ENCODE measurements at regions not wholly inside any gene's neighbourhood (a gene's known extent, or its start where the extent isn't known, plus 50 kb on each side); places are given as distances from the start of the nearest gene placed in this dataset.
"Not testable (repeated sequence)": the region's sequence is repeated elsewhere in the genome, so short reads cannot be mapped to it uniquely, and the experiment has no call there.

GRCh38 chr4:81326581-81326980 is 111.6 kb upstream of the PRKG2 start:
- no peak for ATAC-seq
- intact Hi-C loops (cut with micrococcal nuclease), result no loop called here

GRCh38 chr4:81324594-81324993 is 109.6 kb upstream of the PRKG2 start:
- DNase-seq; intact Hi-C loops (cut with micrococcal nuclease); ATAC-seq: not testable (repeated sequence)

More at GRCh38 chr4:81326581-81326980, 111.6 kb upstream of the PRKG2 start:
- DNase-seq, result no peak

GRCh38 chr4:81319657-81320056 is 104.6 kb upstream of the PRKG2 start:
- DNase-seq (no peak), ATAC-seq (no peak)
- intact Hi-C loops (cut with micrococcal nuclease), result no loop called here

- ATAC-seq, result peak; percentile 34
- intact Hi-C loops (cut with micrococcal nuclease), result no loop called here
- DNase-seq, result no peak
These were observed 100.0 kb upstream of the PRKG2 start for GRCh38 chr4:81314897-81315470.

- peak; percentile 78 for ATAC-seq
- intact Hi-C loops (cut with micrococcal nuclease), result no loop called here
- peak; percentile 26 for DNase-seq
These were observed 99.3 kb upstream of the PRKG2 start for GRCh38 chr4:81314196-81314896.

GRCh38 chr4:81307991-81308390 is 93.0 kb upstream of the PRKG2 start:
- no peak for ATAC-seq
- intact Hi-C loops (cut with micrococcal nuclease), result no loop called here
- DNase-seq, result no peak

GRCh38 chr4:81304871-81305270 is 89.8 kb upstream of the PRKG2 start:
- DNase-seq (no peak), ATAC-seq (no peak)
- intact Hi-C loops (cut with micrococcal nuclease), result no loop called here

- not testable (repeated sequence) for DNase-seq, ATAC-seq
These were observed 85.3 kb upstream of the PRKG2 start for GRCh38 chr4:81300352-81300751.

GRCh38 chr4:81290813-81291212 is 75.8 kb upstream of the PRKG2 start:
- ATAC-seq (no peak), DNase-seq (no peak)
- intact Hi-C loops (cut with micrococcal nuclease), result no loop called here

More at GRCh38 chr4:81300352-81300751, 85.3 kb upstream of the PRKG2 start:
- intact Hi-C loops (cut with micrococcal nuclease), result not testable (repeated sequence)

GRCh38 chr4:81287101-81287500 is 72.1 kb upstream of the PRKG2 start:
- DNase-seq (no peak), ATAC-seq (no peak)
- intact Hi-C loops (cut with micrococcal nuclease), result no loop called here

- intact Hi-C loops (cut with micrococcal nuclease), result no loop called here
- ATAC-seq (no peak), DNase-seq (no peak)
These were observed 67.1 kb upstream of the PRKG2 start for GRCh38 chr4:81282131-81282530.

GRCh38 chr4:81274460-81274859 is 59.4 kb upstream of the PRKG2 start:
- DNase-seq, result no peak
- ATAC-seq, result no peak
- intact Hi-C loops (cut with micrococcal nuclease), result no loop called here

GRCh38 chr4:81272671-81273070 is 57.6 kb upstream of the PRKG2 start:
- no peak for DNase-seq
- no peak for ATAC-seq
- intact Hi-C loops (cut with micrococcal nuclease), result no loop called here
